Heart left ventricle (tissue), 16 donors: ENCODE measurements at regions not wholly inside any gene's neighbourhood (a gene's known extent, or its start where the extent isn't known, plus 50 kb on each side); places are given as distances from the start of the nearest gene placed in this dataset.

ENCODE experiments used
- ATAC-seq, 4 donors: fragments of 200-7000 bp; cut with Tn5 transposase; one replicate each; pipeline ENCODE4 v1.9.1; 2020 to 2022; ENCODE audit warnings: moderate library complexity in 4 of 4, mild to moderate bottlenecking in 3 of 4, moderate number of reproducible peaks in 1 of 4
- DNase-seq, 5 donors: peaks; one replicate each; pipeline ENCODE4 v3.0.0-alpha.2; 2020
- H3K27ac ChIP-seq, 12 donors: fragments of 200-600 bp; sonication (generic) in 4 of 12; one replicate each; pipeline versions ENCODE4 v1.5.0 to v1.8.0; 2016 to 2022; ENCODE audit warnings: mild to moderate bottlenecking in 2 of 12
- H3K27me3 ChIP-seq, 9 donors: fragments of 200-600 bp; sonication (generic) in 2 of 9; one replicate each; pipeline versions ENCODE4 v1.5.1 to v1.8.0; 2016 to 2022; ENCODE audit warnings: mild to moderate bottlenecking in 3 of 9
- H3K36me3 ChIP-seq, 9 donors: fragments of 200-600 bp; sonication (generic) in 2 of 9; one replicate each; pipeline versions ENCODE4 v1.5.0 to v1.8.0; 2018 to 2022; ENCODE audit warnings: mild to moderate bottlenecking in 2 of 9
- H3K4me1 ChIP-seq, 12 donors: fragments of 200-600 bp; sonication (generic) in 4 of 12; one replicate each; pipeline versions ENCODE4 v1.5.0 to v1.8.0; 2016 to 2022; ENCODE audit warnings: mild to moderate bottlenecking in 3 of 12
- H3K4me3 ChIP-seq, 12 donors: fragments of 200-600 bp; sonication (generic) in 4 of 12; one replicate each; pipeline versions ENCODE4 v1.5.0 to v1.8.0; 2017 to 2022; ENCODE audit warnings: mild to moderate bottlenecking in 9 of 12, moderate library complexity in 4 of 12
- H3K9me3 ChIP-seq, 12 donors: fragments of 200-600 bp; sonication (generic) in 4 of 12; one replicate each; pipeline versions ENCODE4 v1.5.0 to v1.8.0; 2016 to 2022; ENCODE audit warnings: mild to moderate bottlenecking in 1 of 12
- POLR2A ChIP-seq, 2 donors: fragments of 450-650 bp; IDR thresholded peaks; one replicate each; pipeline ENCODE4 v1.6.1; 2017; ENCODE audit warnings: antibody characterized with exemption in 2 of 2, mild to moderate bottlenecking in 2 of 2, moderate library complexity in 2 of 2
- WGBS, 4 donors: extraction: QIAGEN DNeasy Blood & Tissue Kit in 2 of 4; methylation state at CpG; one replicate each; pipeline versions ENCODE4 v1.1.5 to v1.1.7; 2013 to 2018; 5-methylcytosine and 5-hydroxymethylcytosine counted together
- intact Hi-C, 10 donors: fragments of 100-400 bp; cut with DNase I; formaldehyde crosslinking; loops; one replicate each; pipeline versions ENCODE4 v1.11.1 to v1.14.2; 2022
- TF ChIP-seq, protein P1 (sequence below), 12 donors: fragments of 200-600 bp; sonication (generic) in 4 of 12; IDR thresholded peaks; one replicate each; pipeline versions ENCODE4 v1.5.0 to v1.8.0; 2018 to 2022; ENCODE audit warnings: antibody characterized with exemption in 12 of 12, mild to moderate bottlenecking in 5 of 12
- donor health status: ischemic (EF 13 %, LVEDD 7.1; RV severe dilation, severe dysfunction).
- donor health status: healthy with polysubstance abuse.
- donor health status: DM: no; HTN: yes; CAD: no.
- donor health status: DM: no; HTN: no; CAD: no.
- donor health status: ischemic (EF 25% LVEDD 6.9; RV normal size, moderate dysfunction).
- donor health status: ischemic (EF 25% LVEDD 5.7; RV mildly dilated, moderate dysfunction).
- donor health status: healthy.
- donor health status: DM: yes; HTN: yes; CAD: no.
- donor health status: ischemic (EF 35%, LVEDD 5.7; RV mildly dilated, moderate dysfunction).
- donor health status: nonischemic (EF 11% LVEDD 7.7; RV severe dilation, severe dysfunction).
- donor health status: DM: yes; HTN: yes; CAD: no.
- donor health status: PGD.
- donor health status: ischemic (EF 29% LVEDD 5.4; RV normal size, mild dysfunction).
- donor health status: nonischemic (EF 23%, LVEDD 6.1; RV moderate dilation, normal function).

DNA sequence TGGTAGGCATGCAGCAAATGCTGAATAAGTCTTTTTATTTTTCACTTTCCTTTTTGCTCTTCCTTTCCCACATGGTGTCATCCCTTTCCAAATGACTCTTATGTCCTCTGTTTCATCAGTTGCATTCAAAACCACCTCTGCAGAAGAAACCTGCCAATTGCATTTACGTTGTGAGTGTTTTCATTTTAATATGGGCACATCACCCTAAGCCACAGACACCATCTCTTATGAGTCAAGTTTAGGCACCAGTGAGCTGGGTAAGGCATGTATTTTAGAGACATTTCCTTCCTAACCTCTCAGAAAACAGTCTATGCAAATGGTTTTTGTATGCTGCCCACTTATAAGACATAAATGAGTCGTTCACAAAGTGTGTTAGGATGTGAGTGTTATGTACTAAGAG is 223.3 kb upstream of the ADAMTS9 start:
- WGBS, 4 donors: 68 to 92% (median 88%) methylated on average over 2 of the region's 2 CpGs
- H3K4me1 ChIP-seq: peaks cover 4 to 50% (median 24%) of the 10 kb centered on the region in 12 donors
- no peak overlapping the region for H3K4me3 ChIP-seq
- no peak for TF ChIP-seq POLR2A (IDR thresholded peaks at IDR 0.05)
- TF ChIP-seq, protein P1, sequence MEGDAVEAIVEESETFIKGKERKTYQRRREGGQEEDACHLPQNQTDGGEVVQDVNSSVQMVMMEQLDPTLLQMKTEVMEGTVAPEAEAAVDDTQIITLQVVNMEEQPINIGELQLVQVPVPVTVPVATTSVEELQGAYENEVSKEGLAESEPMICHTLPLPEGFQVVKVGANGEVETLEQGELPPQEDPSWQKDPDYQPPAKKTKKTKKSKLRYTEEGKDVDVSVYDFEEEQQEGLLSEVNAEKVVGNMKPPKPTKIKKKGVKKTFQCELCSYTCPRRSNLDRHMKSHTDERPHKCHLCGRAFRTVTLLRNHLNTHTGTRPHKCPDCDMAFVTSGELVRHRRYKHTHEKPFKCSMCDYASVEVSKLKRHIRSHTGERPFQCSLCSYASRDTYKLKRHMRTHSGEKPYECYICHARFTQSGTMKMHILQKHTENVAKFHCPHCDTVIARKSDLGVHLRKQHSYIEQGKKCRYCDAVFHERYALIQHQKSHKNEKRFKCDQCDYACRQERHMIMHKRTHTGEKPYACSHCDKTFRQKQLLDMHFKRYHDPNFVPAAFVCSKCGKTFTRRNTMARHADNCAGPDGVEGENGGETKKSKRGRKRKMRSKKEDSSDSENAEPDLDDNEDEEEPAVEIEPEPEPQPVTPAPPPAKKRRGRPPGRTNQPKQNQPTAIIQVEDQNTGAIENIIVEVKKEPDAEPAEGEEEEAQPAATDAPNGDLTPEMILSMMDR (IDR thresholded peaks at IDR 0.05): no peak
- H3K27ac ChIP-seq: no peak overlapping the region
- no peaks in the 10 kb centered on the region for H3K27me3 ChIP-seq
- DNase-seq (no peak), ATAC-seq (no peak)
- H3K36me3 ChIP-seq: no peaks in the 10 kb centered on the region
- intact Hi-C loops: no loop called here
- H3K9me3 ChIP-seq: no peaks in the 10 kb centered on the region

DNA sequence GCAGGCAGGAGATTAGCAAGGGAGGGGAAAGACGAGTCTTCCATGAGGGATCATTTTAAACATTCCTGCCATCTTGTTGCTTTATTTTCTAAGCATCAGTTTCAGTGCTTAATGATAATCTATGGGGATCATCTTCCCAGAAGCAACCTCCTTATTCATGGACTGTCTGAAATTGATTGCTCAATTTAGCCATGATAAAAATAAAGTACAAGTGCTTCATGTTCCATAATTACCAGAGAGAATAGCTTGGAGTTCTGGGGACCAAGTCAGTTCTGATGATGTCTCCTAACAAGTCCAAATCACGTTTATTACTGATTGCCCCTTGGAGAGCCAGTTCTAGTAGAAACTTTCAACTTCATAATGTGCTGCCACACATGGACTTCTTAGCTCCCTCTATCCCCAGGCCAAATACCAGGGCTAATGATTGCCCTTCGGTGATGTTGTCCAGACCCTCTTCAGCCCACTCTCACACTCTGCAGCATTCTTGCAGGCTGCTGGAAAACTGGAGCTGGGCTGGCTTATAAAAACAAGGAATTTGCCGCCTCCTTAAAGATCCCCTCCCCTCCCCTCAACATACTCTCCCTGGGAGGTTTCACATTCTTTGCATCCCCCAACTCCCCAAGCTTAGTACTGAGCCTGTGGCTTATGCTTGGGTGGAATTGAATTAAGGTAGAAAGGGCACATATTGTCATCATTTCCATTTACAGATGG is 222.1 kb upstream of the ADAMTS9 start:
- DNase-seq: no peak
- Histone ChIP-seq H3K27ac (peak overlapping the region in 5 of 12 donors; percentile 42 to 81 (median 68)), H3K4me3 (no peak overlapping the region), H3K36me3 (no peaks in the 10 kb centered on the region), H3K9me3 (no peaks in the 10 kb centered on the region), H3K27me3 (no peaks in the 10 kb centered on the region), H3K4me1 (peaks cover 4 to 57% (median 25%) of the 10 kb centered on the region in 12 donors)
- no peak for ATAC-seq
- intact Hi-C loops: loop anchor here in 7 of 10 donors (5.0 to 10.0 kb wide), 5 partner anchors 115 to 375 kb away; partner anchors contain the start of gene ADAMTS9 (in 4 of the 7)
- TF ChIP-seq POLR2A (IDR thresholded peaks at IDR 0.05): no peak
- 71 to 78% (median 74%) methylated on average over 4 of the region's 4 CpGs for WGBS, 4 donors

DNA sequence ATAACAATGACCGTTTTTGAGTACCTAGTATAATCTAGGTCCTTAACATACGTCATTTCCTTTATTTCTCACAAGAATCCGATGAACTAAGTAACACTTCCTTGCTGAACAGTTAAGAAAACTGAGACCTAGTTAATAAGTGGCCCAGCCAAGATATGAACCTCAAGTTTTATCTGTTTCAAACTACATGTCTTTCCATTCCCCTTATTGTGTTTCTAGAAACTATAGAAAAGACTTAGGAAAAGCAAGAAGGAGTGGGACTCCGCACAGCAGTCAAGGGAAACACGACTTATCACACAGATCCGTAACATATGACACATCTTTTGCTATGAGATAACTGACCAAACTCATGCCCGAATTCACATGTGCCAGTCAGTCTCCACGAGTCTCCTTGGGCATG is 221.2 kb upstream of the ADAMTS9 start:
- ATAC-seq (no peak), DNase-seq (no peak)
- no peaks in the 10 kb centered on the region for H3K36me3 ChIP-seq
- H3K4me1 ChIP-seq: peaks cover 4 to 61% (median 25%) of the 10 kb centered on the region in 12 donors
- H3K27ac ChIP-seq: peak overlapping the region in 11 of 12 donors; percentile 16 to 81 (median 65)
- no peak overlapping the region for H3K4me3 ChIP-seq
- H3K27me3 ChIP-seq: no peaks in the 10 kb centered on the region
- no peak for TF ChIP-seq POLR2A (IDR thresholded peaks at IDR 0.05)
- TF ChIP-seq, protein P1 (IDR thresholded peaks at IDR 0.05): no peak
- no peaks in the 10 kb centered on the region for H3K9me3 ChIP-seq
- WGBS, 4 donors: 81 to 84% (median 82%) methylated on average over 8 of the region's 8 CpGs
- intact Hi-C loops: loop anchor here in 7 of 10 donors (5.0 to 10.0 kb wide), 5 partner anchors 114 to 374 kb away; partner anchors contain the start of gene ADAMTS9 (in 4 of the 7)

DNA sequence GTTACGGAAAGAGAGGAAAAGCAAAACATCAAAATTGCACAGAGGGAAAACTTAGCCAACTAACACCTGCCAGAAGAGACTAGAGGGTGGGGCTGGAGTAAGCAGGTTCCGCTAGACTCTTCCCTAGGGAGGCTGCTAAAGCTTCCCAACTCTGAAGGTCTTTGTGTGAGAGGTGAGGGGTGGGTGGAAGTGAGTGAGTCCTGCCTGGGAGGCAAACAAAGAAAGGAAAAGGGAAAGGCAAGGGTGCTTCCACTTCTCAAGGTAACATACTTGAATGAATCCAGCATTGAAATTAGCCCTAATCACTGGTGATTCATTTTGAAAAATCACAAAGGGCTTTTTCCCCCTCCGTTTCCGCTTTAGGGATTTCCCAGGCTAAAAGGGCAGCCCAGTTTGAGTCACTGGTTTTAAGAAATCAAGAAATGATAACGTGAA is 220.5 kb upstream of the ADAMTS9 start:
- Histone ChIP-seq H3K36me3 (no peaks in the 10 kb centered on the region), H3K4me3 (no peak overlapping the region), H3K27ac (peak overlapping the region in 11 of 12 donors; percentile 16 to 81 (median 67)), H3K9me3 (no peaks in the 10 kb centered on the region), H3K4me1 (peaks cover 4 to 62% (median 31%) of the 10 kb centered on the region in 12 donors), H3K27me3 (no peaks in the 10 kb centered on the region)
- WGBS, 4 donors: 45 to 64% (median 57%) methylated on average over 5 of the region's 5 CpGs
- TF ChIP-seq POLR2A (IDR thresholded peaks at IDR 0.05): no peak
- TF ChIP-seq, protein P1 (IDR thresholded peaks at IDR 0.05): no peak
- intact Hi-C loops: loop anchor here in 7 of 10 donors (1.0 to 10.0 kb wide), 6 partner anchors 113 to 373 kb away; partner anchors contain the start of gene ADAMTS9 (in 4 of the 7)
- ATAC-seq (peak; percentile 85 to 96 (median 88)), DNase-seq (peak in 3 of 5 donors; percentile 52 to 66 (median 65))
